Stimulated activated CD8-positive, alpha-beta memory T cell treated with anti-CD3 and anti-CD28 coated beads, Interleukin-7, amount 100 ng/mL, for 4 hours (primary cell): ENCODE measurements at regions not wholly inside any gene's neighbourhood (a gene's known extent, or its start where the extent isn't known, plus 50 kb on each side); places are given as distances from the start of the nearest gene placed in this dataset.
"Not testable (repeated sequence)": the region's sequence is repeated elsewhere in the genome, so short reads cannot be mapped to it uniquely, and the experiment has no call there.

ENCODE experiments used
- DNase-seq, 2 donors: peaks; one replicate each; pipeline ENCODE4 v3.0.0-alpha.2; 2020; ENCODE audit warnings: low read depth in 2 of 2

- no peak for DNase-seq
These were observed 330.7 kb downstream of the UTRN start for GRCh38 chr6:144615870-144616269.

GRCh38 chr6:144617191-144617590 lies 332.1 kb downstream of the UTRN start:
- DNase-seq = no peak

DNA sequence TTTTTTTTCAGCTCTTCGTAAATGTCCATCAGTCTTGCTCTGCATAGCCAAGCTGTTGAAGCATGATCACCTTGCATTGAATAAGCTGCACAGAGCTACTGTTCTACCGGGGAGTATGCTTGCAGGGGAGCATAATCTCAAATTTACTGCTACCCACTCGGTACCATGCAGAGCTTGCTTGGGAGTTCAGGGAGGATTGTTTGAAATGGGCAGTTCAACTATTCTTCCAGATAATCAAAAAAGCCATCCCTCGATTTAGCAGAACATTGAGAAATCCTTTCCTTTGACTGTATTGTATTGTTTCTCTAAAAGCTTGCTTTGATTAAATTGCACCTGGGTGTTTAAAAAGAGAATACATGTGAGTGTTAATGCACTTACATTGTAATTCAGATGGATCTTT lies 332.6 kb downstream of the UTRN start:
- no peak for DNase-seq

DNA sequence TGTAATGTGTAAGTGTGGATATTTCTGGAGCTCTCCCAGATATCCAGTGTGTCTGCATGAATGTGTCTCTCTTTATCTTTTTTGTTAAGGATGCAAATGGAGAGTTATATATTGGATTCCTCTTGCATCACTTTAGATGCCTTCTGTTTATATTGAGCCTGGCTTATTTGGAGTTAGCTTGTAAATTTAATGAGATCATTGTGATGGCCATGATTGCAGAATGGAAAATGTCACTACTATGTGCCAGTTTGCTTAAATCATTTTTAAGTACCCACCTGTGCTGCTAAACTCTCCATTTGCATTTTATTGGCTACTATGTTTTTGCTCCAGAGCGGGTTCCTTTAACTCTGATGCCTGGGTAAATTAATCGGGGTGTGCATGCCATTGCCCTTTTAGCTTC lies 334.8 kb downstream of the UTRN start:
- DNase-seq = no peak

DNA sequence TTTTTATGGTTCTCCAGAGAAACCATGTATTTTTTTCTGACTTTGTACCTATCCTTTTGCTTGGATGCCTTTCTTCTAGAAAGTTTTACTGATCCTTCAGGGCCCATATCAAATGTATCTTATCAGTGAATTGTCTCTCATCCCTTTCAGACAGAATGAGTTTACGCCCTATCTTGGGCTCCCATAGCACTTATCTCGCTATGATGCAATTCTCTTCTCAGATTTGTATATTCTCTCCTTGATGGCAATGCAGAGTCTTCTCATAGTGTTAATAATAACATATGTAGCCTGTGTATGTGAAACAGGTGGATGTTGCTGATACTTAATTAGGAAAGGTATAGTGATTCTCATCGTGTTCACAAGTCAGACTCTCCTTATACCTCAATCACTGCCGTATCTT lies 336.2 kb downstream of the UTRN start:
- DNase-seq = no peak

GRCh38 chr6:144624246-144624645 lies 339.1 kb downstream of the UTRN start:
- no peak for DNase-seq

GRCh38 chr6:144624716-144625115 lies 339.6 kb downstream of the UTRN start:
- DNase-seq = no peak

- DNase-seq = no peak
These were observed 345.7 kb downstream of the UTRN start for GRCh38 chr6:144630857-144631256.

DNA sequence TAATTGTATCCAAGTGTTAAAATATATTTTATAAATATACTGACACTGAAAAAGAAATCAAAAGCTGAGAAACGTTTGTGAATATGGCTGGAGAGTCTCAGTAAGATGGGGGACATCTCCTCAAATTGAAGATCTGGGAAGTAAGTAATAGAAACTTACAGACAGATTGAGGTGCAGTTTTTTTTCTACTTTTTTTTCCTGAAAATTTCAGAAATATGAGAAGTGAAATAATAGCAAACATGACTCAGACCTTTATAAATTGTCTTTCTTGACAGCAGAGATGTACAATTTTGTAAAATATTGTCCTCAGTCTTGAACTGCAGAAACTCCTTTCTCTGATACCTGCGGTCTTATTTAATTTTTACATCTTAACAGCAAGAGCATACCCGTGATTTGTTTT lies 347.1 kb downstream of the UTRN start:
- DNase-seq = no peak

GRCh38 chr6:144633886-144634285 lies 348.8 kb downstream of the UTRN start:
- DNase-seq = no peak

DNA sequence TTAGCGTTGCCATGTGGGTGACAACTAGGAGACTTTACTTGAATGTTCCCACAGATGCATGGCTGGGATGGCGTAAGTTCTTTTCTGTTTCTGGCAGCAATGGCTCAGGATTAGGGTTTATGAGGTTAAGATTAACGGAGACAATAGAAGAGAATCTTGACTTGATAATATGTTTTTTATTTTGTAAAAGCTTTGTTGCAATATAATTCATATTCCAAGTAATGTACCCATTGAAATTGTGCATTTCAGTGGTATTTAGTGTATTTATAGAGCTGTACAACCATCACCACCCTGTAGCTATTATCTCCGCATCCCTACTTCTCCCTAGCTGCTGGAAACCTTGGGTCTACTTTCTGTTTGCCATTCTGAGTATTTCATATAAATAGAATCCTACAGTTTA lies 349.2 kb downstream of the UTRN start:
- DNase-seq = no peak

DNA sequence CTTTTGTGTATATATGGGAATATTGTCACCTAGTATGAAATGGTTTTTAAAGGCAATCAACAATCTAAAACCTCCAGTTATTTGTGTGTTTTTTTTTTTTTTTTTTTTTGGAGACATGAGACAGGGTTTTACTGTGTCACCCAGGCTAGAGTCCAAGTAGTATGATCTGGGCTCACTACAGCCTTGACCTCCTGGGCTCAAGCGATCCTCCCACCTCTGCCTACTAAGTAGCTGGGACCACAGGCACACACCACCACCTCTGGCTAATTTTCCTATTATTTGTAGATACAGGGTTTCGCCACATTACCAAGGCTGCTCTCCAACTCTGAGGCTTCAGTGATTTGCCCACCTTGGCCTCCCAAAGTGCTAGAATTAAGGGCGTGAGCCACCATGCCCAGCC lies 349.9 kb downstream of the UTRN start:
- no peak for DNase-seq

- DNase-seq = not testable (repeated sequence)
These were observed 350.9 kb downstream of the UTRN start for GRCh38 chr6:144636025-144636424.

- no peak for DNase-seq
These were observed 352.4 kb downstream of the UTRN start for GRCh38 chr6:144637541-144637940.

- DNase-seq = no peak
These were observed 354.5 kb downstream of the UTRN start for GRCh38 chr6:144639654-144640053.

GRCh38 chr6:144641286-144641685 lies 356.2 kb downstream of the UTRN start:
- DNase-seq = no peak

- no peak for DNase-seq
These were observed 359.6 kb downstream of the UTRN start for GRCh38 chr6:144644776-144645175.

DNA sequence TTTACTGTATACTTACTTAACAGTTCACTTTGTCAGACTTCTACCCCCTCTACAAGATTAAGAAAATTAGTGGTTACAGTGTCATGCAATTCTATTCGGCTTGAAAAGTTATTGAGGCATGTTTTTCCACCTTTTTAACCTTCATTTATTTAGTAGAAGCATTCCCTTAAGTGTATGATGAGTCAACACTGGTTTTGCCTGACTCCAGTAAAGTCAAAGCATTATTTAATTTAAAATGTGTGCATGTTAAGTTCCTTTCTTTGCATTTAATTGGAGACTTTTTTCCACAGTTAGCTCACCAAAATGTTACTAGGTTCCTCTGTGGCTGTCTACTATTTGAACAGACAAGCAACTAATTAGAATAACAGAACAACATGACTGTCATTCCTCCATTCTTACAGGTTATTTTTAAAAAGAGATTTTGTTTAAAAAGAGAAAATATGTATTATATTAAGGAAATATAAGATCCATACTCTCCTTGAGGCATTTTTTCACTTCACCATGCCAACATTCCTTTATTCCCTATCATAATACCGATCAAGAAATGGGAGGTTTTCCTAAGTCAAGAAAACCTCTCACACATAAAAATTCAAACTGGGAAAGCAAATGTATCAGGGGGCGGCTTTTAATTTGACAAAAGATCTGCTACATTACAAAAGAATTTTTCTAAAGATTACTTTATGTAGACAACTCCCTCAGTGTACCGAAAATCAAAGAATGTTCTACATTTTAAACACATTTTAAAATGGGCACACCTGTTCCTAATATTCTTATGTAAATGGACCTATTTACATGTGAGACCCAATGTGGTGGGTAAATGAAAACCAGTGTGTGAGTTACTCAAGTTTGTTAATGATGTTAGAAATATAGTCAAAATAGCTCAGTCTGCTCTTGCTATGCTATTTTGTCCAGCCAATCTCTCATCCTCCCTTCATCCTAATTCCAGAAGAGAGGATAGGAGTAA lies 361.2 kb downstream of the UTRN start:
- no peak for DNase-seq

GRCh38 chr6:144647406-144647964 lies 362.4 kb downstream of the UTRN start:
- no peak for DNase-seq

- DNase-seq = no peak
These were observed 363.0 kb downstream of the UTRN start for GRCh38 chr6:144647971-144648651.

- no peak for DNase-seq
These were observed 363.9 kb downstream of the UTRN start for GRCh38 chr6:144649085-144649484.

DNA sequence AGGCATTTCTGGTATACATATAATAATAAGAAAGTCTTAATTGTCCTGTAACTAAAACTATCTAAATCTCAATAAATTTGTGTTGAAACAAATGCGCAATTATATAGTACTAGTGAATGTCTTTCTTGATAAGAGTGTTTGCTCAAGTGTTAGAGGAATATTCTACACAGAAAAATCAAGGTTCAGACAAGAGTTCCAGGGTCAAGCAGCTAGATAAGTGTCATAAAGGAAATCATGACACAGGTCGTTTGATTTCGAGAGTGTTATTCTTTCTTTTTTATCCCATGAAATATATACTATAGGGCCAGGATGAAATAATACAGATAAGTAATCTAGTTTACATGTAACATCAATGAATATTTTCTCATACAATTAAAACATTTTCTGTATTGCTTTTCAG lies 366.1 kb downstream of the UTRN start:
- no peak for DNase-seq
